Activated CD8-positive, alpha-beta T cell treated with anti-CD3 and anti-CD28 coated beads for 36 hours (primary cell): ENCODE measurements at regions not wholly inside any gene's neighbourhood (a gene's known extent, or its start where the extent isn't known, plus 50 kb on each side); places are given as distances from the start of the nearest gene placed in this dataset.
"Not testable (repeated sequence)": the region's sequence is repeated elsewhere in the genome, so short reads cannot be mapped to it uniquely, and the experiment has no call there.

Experiments used
- ATAC-seq: fragments of 200-7000 bp; cut with Tn5 transposase; one replicate; pipeline ENCODE4 v1.10.0; 2021; ENCODE audit warnings: mild to moderate bottlenecking, moderate library complexity
- CTCF ChIA-PET: fragments of 350-600 bp; sonication (Branson Sonifier 250); formaldehyde crosslinking; loops from one replicate; lab custom pipeline; 2021; ENCODE audit warnings: antibody characterized with exemption; lab: Charles Lee
- POLR2A ChIA-PET: fragments of 350-600 bp; sonication (Branson Sonifier 250); formaldehyde crosslinking; loops from one replicate; lab custom pipeline; 2021; ENCODE audit warnings: antibody characterized with exemption; lab: Charles Lee
- DNase-seq: peaks from one replicate; pipeline ENCODE4 v3.0.0-alpha.2; 2020
- H3K27ac Mint-ChIP-seq: one replicate; pipeline ENCODE4 v1.8.0; 2021; ENCODE audit warnings: mild to moderate bottlenecking, mixed read lengths
- H3K27me3 Mint-ChIP-seq: one replicate; pipeline ENCODE4 v1.8.0; 2021; ENCODE audit warnings: mixed read lengths
- H3K36me3 Mint-ChIP-seq: one replicate; pipeline ENCODE4 v1.8.0; 2021; ENCODE audit warnings: low read depth, mixed read lengths
- H3K4me1 Mint-ChIP-seq: one replicate; pipeline ENCODE4 v1.8.0; 2021; ENCODE audit warnings: low read depth, mixed read lengths
- H3K4me3 Mint-ChIP-seq: one replicate; pipeline ENCODE4 v1.8.0; 2021; ENCODE audit warnings: mild to moderate bottlenecking, moderate library complexity, mixed read lengths
- H3K9me3 Mint-ChIP-seq: one replicate; pipeline ENCODE4 v1.8.0; 2021; ENCODE audit warnings: mixed read lengths
- intact Hi-C: fragments of 100-400 bp; cut with micrococcal nuclease; formaldehyde crosslinking; loops from one replicate; pipeline ENCODE4 v1.10.0; 2022
- TF ChIP-seq, protein P1 (sequence below): fragments of 200-600 bp; IDR thresholded peaks from one replicate; pipeline ENCODE4 v1.8.0; 2022; ENCODE audit warnings: antibody characterized with exemption, mild to moderate bottlenecking

DNA sequence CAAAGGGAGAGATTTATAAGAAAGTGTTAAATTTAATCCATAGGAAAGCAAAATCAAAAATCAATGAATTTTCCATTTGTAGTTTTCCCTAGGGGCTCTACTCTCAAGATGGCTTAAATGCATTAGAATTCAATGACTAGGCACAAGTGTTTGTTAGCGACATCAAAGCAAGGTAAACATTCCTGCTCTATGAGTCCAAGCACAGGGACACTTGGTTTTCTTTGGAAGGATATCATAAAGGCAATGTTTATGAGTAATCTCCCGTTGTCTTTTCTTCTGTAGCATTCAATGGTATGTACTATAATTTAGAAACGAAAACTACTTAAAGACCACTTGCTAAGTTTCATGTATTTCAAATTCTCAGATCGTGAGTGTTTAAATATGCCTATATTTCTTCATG is 54.8 kb upstream of the ZNF717 start:
- H3K27me3 Mint-ChIP-seq, ATAC-seq, CTCF ChIA-PET, H3K4me3 Mint-ChIP-seq, H3K4me1 Mint-ChIP-seq, intact Hi-C loops, H3K27ac Mint-ChIP-seq, DNase-seq, H3K9me3 Mint-ChIP-seq, POLR2A ChIA-PET, H3K36me3 Mint-ChIP-seq: not testable (repeated sequence)

DNA sequence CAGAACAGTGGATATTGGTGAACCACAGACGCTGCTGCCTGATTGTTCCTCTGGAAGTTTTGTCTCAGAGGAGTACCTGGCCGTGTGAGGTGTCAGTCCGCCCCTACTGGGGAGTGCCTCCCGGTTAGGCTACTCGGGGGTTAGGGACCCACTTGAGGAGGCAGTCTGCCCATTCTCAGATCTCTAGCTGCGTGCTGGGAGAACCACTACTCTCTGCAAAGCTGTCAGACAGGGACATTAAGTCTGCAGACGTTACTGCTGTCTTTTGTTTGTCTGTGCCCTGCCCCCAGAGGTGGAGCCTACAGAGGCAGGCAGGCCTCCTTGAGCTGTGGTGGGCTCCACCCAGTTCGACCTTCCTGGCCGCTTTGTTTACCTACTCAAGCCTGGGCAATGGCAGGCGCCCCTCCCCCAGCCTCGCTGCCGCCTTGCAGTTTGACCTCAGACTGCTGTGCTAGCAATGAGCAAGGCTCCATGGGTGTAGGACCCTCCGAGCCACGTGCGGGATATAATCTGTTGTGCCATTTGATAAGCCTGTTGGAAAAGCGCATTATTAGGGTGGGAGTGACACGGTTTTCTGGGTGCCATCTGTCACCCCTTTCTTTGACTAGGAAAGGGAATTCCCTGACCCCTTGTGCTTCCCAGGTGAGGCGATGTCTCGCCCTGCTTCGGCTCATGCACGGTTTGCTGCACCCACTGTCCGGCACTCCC is 65.1 kb upstream of the ZNF717 start:
- H3K36me3 Mint-ChIP-seq, intact Hi-C loops, H3K4me3 Mint-ChIP-seq, H3K27ac Mint-ChIP-seq, H3K9me3 Mint-ChIP-seq, H3K27me3 Mint-ChIP-seq, DNase-seq, H3K4me1 Mint-ChIP-seq, POLR2A ChIA-PET, CTCF ChIA-PET, ATAC-seq: not testable (repeated sequence)

DNA sequence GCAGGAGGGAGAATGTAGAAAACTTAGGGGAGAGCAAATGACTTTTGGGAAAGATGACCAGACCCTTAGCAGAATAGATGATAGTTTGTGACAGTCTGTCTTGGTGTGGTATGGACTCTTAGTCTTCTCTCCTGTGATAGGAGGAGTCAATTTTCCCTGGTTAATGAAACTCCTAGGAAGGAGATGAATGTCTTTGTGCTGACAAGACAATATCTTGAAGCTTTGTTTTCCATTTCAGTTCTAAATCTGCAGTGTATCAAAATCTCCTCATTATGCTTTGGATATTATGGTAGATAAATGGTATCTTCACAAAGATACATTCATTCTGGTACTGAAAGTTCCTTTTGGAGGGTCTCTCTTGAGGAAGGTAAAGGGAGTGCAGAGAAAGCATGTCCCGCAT is 77.8 kb upstream of the ZNF717 start:
- intact Hi-C loops, result no loop called here
- Mint-ChIP-seq H3K27me3 (no peaks in the 10 kb centered on the region), H3K4me3 (no peak overlapping the region), H3K9me3 (peaks cover 4% of the 10 kb centered on the region), H3K4me1 (no peaks in the 10 kb centered on the region), H3K27ac (no peak overlapping the region), H3K36me3 (no peaks in the 10 kb centered on the region)
- DNase-seq (no peak), ATAC-seq (no peak)
- POLR2A ChIA-PET, result no interaction called here
- TF ChIP-seq, protein P1, sequence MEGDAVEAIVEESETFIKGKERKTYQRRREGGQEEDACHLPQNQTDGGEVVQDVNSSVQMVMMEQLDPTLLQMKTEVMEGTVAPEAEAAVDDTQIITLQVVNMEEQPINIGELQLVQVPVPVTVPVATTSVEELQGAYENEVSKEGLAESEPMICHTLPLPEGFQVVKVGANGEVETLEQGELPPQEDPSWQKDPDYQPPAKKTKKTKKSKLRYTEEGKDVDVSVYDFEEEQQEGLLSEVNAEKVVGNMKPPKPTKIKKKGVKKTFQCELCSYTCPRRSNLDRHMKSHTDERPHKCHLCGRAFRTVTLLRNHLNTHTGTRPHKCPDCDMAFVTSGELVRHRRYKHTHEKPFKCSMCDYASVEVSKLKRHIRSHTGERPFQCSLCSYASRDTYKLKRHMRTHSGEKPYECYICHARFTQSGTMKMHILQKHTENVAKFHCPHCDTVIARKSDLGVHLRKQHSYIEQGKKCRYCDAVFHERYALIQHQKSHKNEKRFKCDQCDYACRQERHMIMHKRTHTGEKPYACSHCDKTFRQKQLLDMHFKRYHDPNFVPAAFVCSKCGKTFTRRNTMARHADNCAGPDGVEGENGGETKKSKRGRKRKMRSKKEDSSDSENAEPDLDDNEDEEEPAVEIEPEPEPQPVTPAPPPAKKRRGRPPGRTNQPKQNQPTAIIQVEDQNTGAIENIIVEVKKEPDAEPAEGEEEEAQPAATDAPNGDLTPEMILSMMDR, result no peak
- CTCF ChIA-PET, result no interaction called here

DNA sequence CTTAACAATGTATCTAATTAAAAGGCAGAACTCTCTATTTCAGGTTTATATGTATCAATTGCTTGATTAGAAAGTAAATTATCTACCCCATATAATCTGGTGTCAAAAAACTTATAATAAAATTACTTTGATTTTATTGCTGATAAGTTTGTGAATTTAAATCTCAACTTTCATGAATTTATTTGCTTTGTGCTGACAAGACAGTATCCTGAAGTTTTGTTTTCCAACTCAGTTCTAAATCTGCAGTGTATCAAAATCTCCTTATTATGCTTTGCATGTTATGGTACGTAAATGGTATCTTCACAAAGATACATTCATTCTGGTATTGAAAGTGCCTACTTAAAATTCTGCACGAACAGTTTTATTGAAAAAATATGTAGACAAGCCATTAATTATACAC is 78.5 kb upstream of the ZNF717 start:
- ChIA-PET CTCF (no interaction called here), POLR2A (no interaction called here)
- ATAC-seq (no peak), DNase-seq (no peak)
- H3K9me3 Mint-ChIP-seq, result peaks cover 4% of the 10 kb centered on the region
- TF ChIP-seq, protein P1, result no peak
- H3K27ac Mint-ChIP-seq, result no peak overlapping the region
- intact Hi-C loops, result no loop called here
- no peaks in the 10 kb centered on the region for H3K36me3 Mint-ChIP-seq
- no peaks in the 10 kb centered on the region for H3K27me3 Mint-ChIP-seq
- no peak overlapping the region for H3K4me3 Mint-ChIP-seq
- H3K4me1 Mint-ChIP-seq, result no peaks in the 10 kb centered on the region

DNA sequence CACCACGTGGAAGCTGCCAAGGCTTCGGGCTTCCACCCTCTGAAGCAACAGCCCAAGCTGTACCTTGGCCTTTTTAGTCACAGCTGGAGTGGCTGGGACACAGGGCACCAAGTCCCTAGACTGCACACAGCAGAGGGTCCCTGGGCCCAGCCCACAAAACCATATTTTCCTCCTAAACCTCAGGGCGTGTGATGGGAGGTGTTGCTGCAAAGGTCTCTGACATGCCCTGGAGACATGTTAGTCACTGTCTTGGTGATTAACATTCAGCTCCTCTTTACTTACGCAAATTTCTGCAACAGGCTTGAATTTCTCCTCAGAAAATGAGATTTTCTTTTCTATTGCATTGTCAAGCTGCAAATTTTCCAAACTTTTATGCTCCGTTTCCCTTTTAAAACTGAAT is 98.4 kb upstream of the ZNF717 start:
- H3K36me3 Mint-ChIP-seq, POLR2A ChIA-PET, DNase-seq, intact Hi-C loops, H3K27me3 Mint-ChIP-seq, H3K9me3 Mint-ChIP-seq, CTCF ChIA-PET, H3K4me3 Mint-ChIP-seq, H3K27ac Mint-ChIP-seq, ATAC-seq, H3K4me1 Mint-ChIP-seq: not testable (repeated sequence)

DNA sequence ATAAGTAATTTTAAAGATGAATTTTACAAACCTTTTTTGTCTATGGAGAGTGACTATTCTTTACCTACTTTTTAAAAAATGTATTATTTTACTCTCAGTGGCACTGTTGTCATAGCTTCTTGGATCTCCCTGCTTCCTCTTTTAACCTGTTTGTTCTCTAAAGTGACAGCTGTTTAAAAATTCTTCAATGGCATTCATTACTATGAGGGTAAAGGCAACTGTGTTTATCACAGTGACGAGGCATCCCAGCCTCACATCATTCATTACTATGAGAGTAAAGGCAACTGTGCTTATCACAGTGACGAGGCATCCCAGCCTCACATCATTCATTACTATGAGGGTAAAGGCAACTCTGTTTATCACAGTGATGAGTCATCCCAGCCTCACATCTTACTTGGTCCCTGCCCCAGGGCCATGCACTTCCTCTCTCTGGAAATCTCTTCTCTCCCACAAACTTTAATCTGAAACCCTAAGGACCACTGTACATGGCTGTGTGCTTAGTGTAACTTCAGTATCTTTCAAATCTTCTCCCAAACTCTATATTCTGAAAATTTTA is 101.7 kb upstream of the ZNF717 start:
- Mint-ChIP-seq H3K4me3 (no peak overlapping the region), H3K9me3 (peaks cover 3% of the 10 kb centered on the region), H3K4me1 (no peaks in the 10 kb centered on the region), H3K27ac (no peak overlapping the region), H3K27me3 (no peaks in the 10 kb centered on the region), H3K36me3 (no peaks in the 10 kb centered on the region)
- CTCF ChIA-PET, result no interaction called here
- POLR2A ChIA-PET, result no interaction called here
- TF ChIP-seq, protein P1, result no peak
- DNase-seq, result no peak
- ATAC-seq, result no peak
- intact Hi-C loops, result no loop called here
